OCI-LY1 (cell line): ENCODE measurements at regions not wholly inside any gene's neighbourhood (a gene's known extent, or its start where the extent isn't known, plus 50 kb on each side); places are given as distances from the start of the nearest gene placed in this dataset.

Experiments
- H2AFZ ChIP-seq: fragments of 200-600 bp; sonication (generic), shearing (Covaris generic); 2 replicates; pipeline ENCODE4 v1.6.0; 2014; ENCODE audit warnings: antibody characterized with exemption, mild to moderate bottlenecking, low read length
- H3F3A ChIP-seq: fragments of 200-600 bp; sonication (generic), shearing (Covaris generic); 2 replicates; pipeline ENCODE4 v1.6.0; 2014; ENCODE audit warnings: mild to moderate bottlenecking, antibody characterized with exemption, low read length, moderate library complexity; ENCODE audit not compliant: insufficient read depth
- H3K27ac ChIP-seq: fragments of 200-600 bp; sonication (generic); 2 replicates; pipeline ENCODE4 v1.5.1; 2014; ENCODE audit warnings: low read length, mixed run types, mild to moderate bottlenecking, low read depth; ENCODE audit not compliant: poor library complexity, severe bottlenecking
- H3K27me3 ChIP-seq: fragments of 200-600 bp; sonication (generic); 2 replicates; pipeline ENCODE4 v1.6.0; 2014; ENCODE audit warnings: antibody characterized with exemption, mild to moderate bottlenecking, low read length, moderate library complexity; ENCODE audit not compliant: insufficient read depth
- H3K36me3 ChIP-seq: fragments of 200-600 bp; sonication (generic); 2 replicates; pipeline ENCODE4 v1.6.1; 2014; ENCODE audit warnings: mild to moderate bottlenecking, antibody characterized with exemption, low read length, moderate library complexity, mixed read lengths; ENCODE audit not compliant: insufficient read depth
- H3K4me1 ChIP-seq: fragments of 200-600 bp; sonication (generic); 2 replicates; pipeline ENCODE4 v1.5.1; 2014; ENCODE audit warnings: mild to moderate bottlenecking, low read length, moderate library complexity; ENCODE audit not compliant: insufficient read depth, severe bottlenecking
- H3K4me2 ChIP-seq: fragments of 200-600 bp; sonication (generic), shearing (Covaris generic); 2 replicates; pipeline ENCODE4 v1.6.1; 2014; ENCODE audit warnings: low read length
- H3K4me3 ChIP-seq: fragments of 200-600 bp; sonication (generic); 2 replicates; pipeline ENCODE4 v1.5.1; 2014; ENCODE audit warnings: low read length, low read depth, mild to moderate bottlenecking, mixed read lengths; ENCODE audit not compliant: poor library complexity, severe bottlenecking
- H3K79me2 ChIP-seq: fragments of 200-600 bp; shearing (Covaris generic); 2 replicates; pipeline ENCODE4 v1.6.1; 2016; ENCODE audit warnings: mixed run types, low read length, mixed read lengths; ENCODE audit not compliant: insufficient read depth
- H3K9ac ChIP-seq: fragments of 200-600 bp; sonication (generic), shearing (Covaris generic); 2 replicates; pipeline ENCODE4 v1.6.1; 2014; ENCODE audit warnings: mild to moderate bottlenecking, low read length, mixed read lengths
- H3K9me2 ChIP-seq: fragments of 200-600 bp; sonication (generic), shearing (Covaris generic); 2 replicates; pipeline ENCODE4 v1.6.1; 2014; ENCODE audit warnings: low read depth, mild to moderate bottlenecking, low read length, mixed read lengths
- H3K9me3 ChIP-seq: fragments of 200-600 bp; shearing (Covaris generic); 2 replicates; pipeline ENCODE4 v1.6.1; 2014; ENCODE audit warnings: low read length, mixed read lengths
- H4K20me1 ChIP-seq: fragments of 200-600 bp; sonication (generic), shearing (Covaris generic); 2 replicates; pipeline ENCODE4 v1.6.0; 2016; ENCODE audit warnings: mild to moderate bottlenecking, low read length; ENCODE audit not compliant: insufficient read depth
- EZH2 ChIP-seq: fragments of 200-600 bp; sonication (generic), shearing (Covaris generic); IDR thresholded peaks from 2 replicates; pipeline ENCODE4 v1.8.0; 2017; ENCODE audit warnings: borderline replicate concordance, mixed run types, mild to moderate bottlenecking, antibody characterized with exemption, low read length, moderate library complexity, mixed read lengths
- TF ChIP-seq, protein P1 (sequence below): fragments of 200-600 bp; sonication (generic), shearing (Covaris generic); IDR thresholded peaks from 2 replicates; pipeline ENCODE4 v1.5.1; 2017; ENCODE audit warnings: mild to moderate bottlenecking, antibody characterized with exemption, low read length, moderate library complexity, mixed read lengths

DNA sequence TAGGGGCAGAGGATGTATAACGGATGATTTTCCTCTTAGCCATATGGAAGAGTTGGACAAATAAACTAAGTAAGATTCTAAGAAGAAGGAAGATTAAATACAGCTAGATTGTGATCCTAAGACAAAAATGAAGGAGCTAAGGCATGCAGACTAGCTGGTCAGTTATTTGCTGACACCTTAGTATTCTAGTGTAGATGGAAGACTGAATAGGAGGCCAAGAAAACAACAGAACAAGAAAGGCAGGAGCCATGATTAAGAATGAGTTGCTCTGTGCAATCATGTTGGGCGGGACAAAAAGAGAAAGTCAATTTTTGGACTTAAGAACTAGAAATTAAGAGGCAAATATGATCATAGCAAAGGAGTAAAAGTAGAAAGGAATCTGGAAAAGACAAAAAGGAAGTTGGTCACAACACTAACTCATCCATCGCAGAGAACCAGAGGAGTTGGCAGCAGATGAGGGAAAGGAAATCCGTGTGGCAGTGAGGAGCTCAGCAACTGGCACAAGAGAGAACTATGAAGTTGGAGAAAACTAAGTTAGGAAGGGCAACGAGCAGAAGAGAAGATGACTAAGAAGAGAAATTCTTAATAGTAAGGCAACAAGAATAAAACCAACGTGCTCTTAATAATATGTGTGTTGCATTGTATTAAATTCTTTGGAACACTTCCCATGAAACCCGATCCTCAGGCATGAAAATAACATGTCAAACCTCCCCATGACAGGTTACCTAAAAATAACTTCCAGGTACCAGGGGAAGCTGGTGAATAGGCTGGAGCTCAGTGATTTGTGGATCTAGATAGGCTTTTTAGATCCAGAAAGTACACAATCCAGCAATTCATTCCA is 234.4 kb downstream of the LTN1 start:
- Histone ChIP-seq H3K27me3 (no peaks in the 10 kb centered on the region), H3K9me2 (no peaks in the 10 kb centered on the region), H3K4me1 (no peaks in the 10 kb centered on the region), H3K4me3 (no peak overlapping the region), H3K9ac (no peak overlapping the region), H3F3A (no peaks in the 10 kb centered on the region), H4K20me1 (no peaks in the 10 kb centered on the region), H3K4me2 (no peak overlapping the region), H2AFZ (no peak overlapping the region), H3K79me2 (no peaks in the 10 kb centered on the region), H3K27ac (no peak overlapping the region), H3K36me3 (no peaks in the 10 kb centered on the region), H3K9me3 (no peaks in the 10 kb centered on the region)
- TF ChIP-seq EZH2 = no peak
- TF ChIP-seq, protein P1, sequence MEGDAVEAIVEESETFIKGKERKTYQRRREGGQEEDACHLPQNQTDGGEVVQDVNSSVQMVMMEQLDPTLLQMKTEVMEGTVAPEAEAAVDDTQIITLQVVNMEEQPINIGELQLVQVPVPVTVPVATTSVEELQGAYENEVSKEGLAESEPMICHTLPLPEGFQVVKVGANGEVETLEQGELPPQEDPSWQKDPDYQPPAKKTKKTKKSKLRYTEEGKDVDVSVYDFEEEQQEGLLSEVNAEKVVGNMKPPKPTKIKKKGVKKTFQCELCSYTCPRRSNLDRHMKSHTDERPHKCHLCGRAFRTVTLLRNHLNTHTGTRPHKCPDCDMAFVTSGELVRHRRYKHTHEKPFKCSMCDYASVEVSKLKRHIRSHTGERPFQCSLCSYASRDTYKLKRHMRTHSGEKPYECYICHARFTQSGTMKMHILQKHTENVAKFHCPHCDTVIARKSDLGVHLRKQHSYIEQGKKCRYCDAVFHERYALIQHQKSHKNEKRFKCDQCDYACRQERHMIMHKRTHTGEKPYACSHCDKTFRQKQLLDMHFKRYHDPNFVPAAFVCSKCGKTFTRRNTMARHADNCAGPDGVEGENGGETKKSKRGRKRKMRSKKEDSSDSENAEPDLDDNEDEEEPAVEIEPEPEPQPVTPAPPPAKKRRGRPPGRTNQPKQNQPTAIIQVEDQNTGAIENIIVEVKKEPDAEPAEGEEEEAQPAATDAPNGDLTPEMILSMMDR = no peak

DNA sequence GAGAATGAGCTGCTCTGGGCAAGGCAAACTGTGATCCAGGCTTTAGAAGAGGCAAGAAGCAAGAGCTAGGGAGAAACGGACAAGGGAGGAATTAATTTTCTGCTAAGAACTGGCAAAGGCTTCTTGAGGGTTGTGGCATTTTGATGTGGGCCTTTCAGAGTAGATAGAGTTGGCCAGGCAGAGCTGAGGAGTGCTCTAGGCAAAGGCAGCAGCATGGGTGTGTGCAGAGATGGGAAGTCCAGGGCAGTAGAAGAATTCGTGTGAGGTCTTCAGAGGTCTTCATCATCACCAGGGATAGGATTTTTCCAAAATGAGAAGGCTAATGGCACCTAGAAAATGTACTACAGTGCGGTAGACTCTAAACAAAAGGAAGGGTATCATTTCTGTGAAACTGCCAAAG is 237.8 kb downstream of the LTN1 start:
- Histone ChIP-seq H4K20me1 (no peaks in the 10 kb centered on the region), H3K9ac (no peak overlapping the region), H3K27ac (no peak overlapping the region), H3F3A (no peaks in the 10 kb centered on the region), H3K36me3 (no peaks in the 10 kb centered on the region), H3K79me2 (no peaks in the 10 kb centered on the region), H3K27me3 (no peaks in the 10 kb centered on the region), H3K4me1 (no peaks in the 10 kb centered on the region), H3K9me2 (no peaks in the 10 kb centered on the region), H3K4me2 (no peak overlapping the region), H3K9me3 (no peaks in the 10 kb centered on the region), H3K4me3 (no peak overlapping the region), H2AFZ (no peak overlapping the region)
- TF ChIP-seq, protein P1 = no peak
- TF ChIP-seq EZH2 = no peak

DNA sequence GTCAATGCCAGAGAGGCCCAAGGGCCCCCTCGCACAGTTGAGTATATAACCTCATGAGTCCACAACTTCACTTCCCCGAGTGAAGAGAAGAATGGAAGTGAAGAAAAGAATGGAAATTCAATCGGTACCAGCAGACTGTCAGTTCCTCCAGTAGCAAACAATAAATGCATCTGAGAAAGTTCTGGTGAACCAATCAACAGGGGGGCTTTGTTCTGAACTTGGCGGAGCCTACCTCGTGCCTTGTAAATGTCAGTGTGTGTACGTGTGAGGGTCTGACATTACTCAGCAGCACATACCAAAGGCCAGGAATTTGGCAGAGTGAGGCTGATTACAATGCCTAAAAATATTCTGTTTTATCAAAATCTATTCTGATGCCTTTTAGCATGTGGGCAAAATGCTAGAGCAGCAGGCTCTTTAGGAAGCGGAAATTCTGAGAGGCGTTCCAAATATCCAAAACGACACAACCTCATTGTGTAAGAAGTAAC is 238.5 kb downstream of the LTN1 start:
- Histone ChIP-seq H3K9me2 (no peaks in the 10 kb centered on the region), H4K20me1 (no peaks in the 10 kb centered on the region), H3F3A (no peaks in the 10 kb centered on the region), H3K79me2 (no peaks in the 10 kb centered on the region), H3K9ac (no peak overlapping the region), H3K4me2 (no peak overlapping the region), H3K9me3 (no peaks in the 10 kb centered on the region), H2AFZ (no peak overlapping the region), H3K27ac (no peak overlapping the region), H3K4me1 (no peaks in the 10 kb centered on the region), H3K27me3 (no peaks in the 10 kb centered on the region), H3K4me3 (no peak overlapping the region), H3K36me3 (no peaks in the 10 kb centered on the region)
- TF ChIP-seq, protein P1 = no peak
- TF ChIP-seq EZH2 = no peak
